Tibial artery (tissue), 4 donors: ENCODE measurements at regions not wholly inside any gene's neighbourhood (a gene's known extent, or its start where the extent isn't known, plus 50 kb on each side); places are given as distances from the start of the nearest gene placed in this dataset.

Experiments used
- DNase-seq, 2 donors: peaks; one replicate each; pipeline ENCODE4 v3.0.0-alpha.2; 2019
- H3K27ac ChIP-seq, 2 donors: fragments of 200-600 bp; sonication (generic) in 1 of 2; 1 replicate in 1 of 2; 2 replicates in 1 of 2; pipeline ENCODE4 v1.5.1; 2018 to 2019; ENCODE audit warnings: mild to moderate bottlenecking in 1 of 2
- H3K27me3 ChIP-seq, 2 donors: fragments of 200-600 bp; sonication (generic) in 1 of 2; one replicate each; pipeline versions ENCODE4 v1.5.1 to v1.6.0; 2016 to 2019
- H3K36me3 ChIP-seq, 3 donors: fragments of 200-600 bp; sonication (generic) in 2 of 3; one replicate each; pipeline ENCODE4 v1.5.1; 2016 to 2019; ENCODE audit warnings: mild to moderate bottlenecking in 2 of 3
- H3K4me1 ChIP-seq, 4 donors: fragments of 200-600 bp; sonication (generic) in 2 of 4; 1 replicate in 3 of 4; 2 replicates in 1 of 4; pipeline ENCODE4 v1.5.1; 2016 to 2019
- H3K4me3 ChIP-seq, 2 donors: fragments of 200-600 bp; sonication (generic) in 1 of 2; 1 replicate in 1 of 2; 2 replicates in 1 of 2; pipeline ENCODE4 v1.5.1; 2018 to 2019; ENCODE audit warnings: mild to moderate bottlenecking in 2 of 2
- H3K9me3 ChIP-seq, 3 donors: fragments of 200-600 bp; sonication (generic) in 1 of 3; one replicate each; pipeline ENCODE4 v1.5.1; 2016 to 2019
- intact Hi-C: fragments of 100-400 bp; cut with DNase I; formaldehyde crosslinking; loops from one replicate; pipeline ENCODE4 v1.15.0; 2023; ENCODE audit warnings: low total_unique reads
- TF ChIP-seq, protein P1 (sequence below), 2 experiments: fragments of 200-600 bp in 1 of 2; fragments of 450-650 bp in 1 of 2; IDR thresholded peaks; one replicate each; pipeline ENCODE4 v1.5.1; 2017 to 2019; ENCODE audit warnings: antibody characterized with exemption in 2 of 2, mild to moderate bottlenecking in 1 of 2, moderate library complexity in 1 of 2

DNA sequence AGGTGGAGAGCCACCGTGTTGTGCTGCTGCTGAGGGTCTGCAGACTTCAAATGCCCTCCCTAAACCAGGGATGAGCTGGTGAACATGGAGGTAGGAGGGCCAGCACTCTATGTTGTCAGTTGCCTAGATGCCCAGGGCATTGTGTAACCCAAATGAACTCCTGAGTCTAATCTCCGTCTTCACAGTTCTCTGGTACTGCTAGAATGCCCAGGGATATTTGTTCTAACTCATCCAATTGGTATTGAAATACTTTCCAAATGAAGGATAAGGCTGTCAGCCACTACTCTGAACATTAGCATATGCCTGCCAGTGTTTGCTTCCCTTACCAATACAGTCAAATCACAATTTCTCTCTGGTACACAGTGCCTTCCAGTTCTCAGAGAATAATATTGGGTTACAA, 492.6 kb downstream of the SLC4A3 start:
- Histone ChIP-seq H3K9me3 (peaks cover 0 to 6% (median 0%) of the 10 kb centered on the region in 3 donors), H3K4me1 (no peaks in the 10 kb centered on the region), H3K36me3 (no peaks in the 10 kb centered on the region), H3K27me3 (no peaks in the 10 kb centered on the region), H3K4me3 (no peak overlapping the region), H3K27ac (no peak overlapping the region)
- DNase-seq, result no peak
- intact Hi-C loops, result no loop called here
- TF ChIP-seq, protein P1, sequence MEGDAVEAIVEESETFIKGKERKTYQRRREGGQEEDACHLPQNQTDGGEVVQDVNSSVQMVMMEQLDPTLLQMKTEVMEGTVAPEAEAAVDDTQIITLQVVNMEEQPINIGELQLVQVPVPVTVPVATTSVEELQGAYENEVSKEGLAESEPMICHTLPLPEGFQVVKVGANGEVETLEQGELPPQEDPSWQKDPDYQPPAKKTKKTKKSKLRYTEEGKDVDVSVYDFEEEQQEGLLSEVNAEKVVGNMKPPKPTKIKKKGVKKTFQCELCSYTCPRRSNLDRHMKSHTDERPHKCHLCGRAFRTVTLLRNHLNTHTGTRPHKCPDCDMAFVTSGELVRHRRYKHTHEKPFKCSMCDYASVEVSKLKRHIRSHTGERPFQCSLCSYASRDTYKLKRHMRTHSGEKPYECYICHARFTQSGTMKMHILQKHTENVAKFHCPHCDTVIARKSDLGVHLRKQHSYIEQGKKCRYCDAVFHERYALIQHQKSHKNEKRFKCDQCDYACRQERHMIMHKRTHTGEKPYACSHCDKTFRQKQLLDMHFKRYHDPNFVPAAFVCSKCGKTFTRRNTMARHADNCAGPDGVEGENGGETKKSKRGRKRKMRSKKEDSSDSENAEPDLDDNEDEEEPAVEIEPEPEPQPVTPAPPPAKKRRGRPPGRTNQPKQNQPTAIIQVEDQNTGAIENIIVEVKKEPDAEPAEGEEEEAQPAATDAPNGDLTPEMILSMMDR (IDR thresholded peaks at IDR 0.05), result no peak

DNA sequence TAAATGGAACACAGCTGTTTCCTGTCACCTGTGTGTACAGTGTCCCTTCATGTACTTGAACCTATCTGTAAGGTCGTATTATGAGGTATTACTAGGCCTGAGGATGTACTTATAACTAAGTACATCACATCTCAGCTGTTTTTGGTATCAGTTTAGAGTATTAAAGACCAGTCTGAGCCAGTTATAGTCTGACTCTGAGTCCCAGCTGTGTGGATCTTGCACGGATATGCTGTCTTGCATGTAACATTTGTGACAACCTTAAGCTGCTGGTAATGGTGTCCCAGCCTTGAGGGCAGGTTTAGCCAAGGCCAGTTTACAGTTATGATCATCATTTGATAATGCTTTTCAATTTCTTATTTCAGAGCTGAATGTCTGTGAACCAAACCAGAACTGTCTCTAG, 496.3 kb downstream of the SLC4A3 start:
- no peak for DNase-seq
- no peaks in the 10 kb centered on the region for H3K4me1 ChIP-seq
- H3K9me3 ChIP-seq, result no peaks in the 10 kb centered on the region
- H3K4me3 ChIP-seq, result no peak overlapping the region
- H3K27ac ChIP-seq, result no peak overlapping the region
- no peaks in the 10 kb centered on the region for H3K36me3 ChIP-seq
- intact Hi-C loops, result no loop called here
- TF ChIP-seq, protein P1 (IDR thresholded peaks at IDR 0.05), result no peak
- H3K27me3 ChIP-seq, result no peaks in the 10 kb centered on the region

DNA sequence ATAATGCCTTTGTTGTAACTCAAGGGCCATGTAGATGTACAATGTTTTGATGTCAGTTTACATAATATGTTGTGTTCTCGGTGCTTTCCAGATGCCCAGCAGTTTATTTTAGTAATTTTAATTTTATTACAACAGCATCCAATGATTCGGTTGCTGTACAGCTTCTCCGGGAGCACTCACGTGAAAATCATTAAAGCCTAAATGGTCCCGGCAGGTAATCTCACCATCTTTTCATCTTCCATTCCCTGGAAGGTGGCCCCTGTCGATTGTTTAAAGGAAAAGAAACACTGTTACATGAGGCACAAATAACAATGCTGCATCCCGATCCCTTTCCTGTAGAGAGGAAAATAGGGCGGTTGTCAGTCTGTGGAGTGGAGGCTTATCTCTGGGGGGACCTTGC, 498.1 kb downstream of the SLC4A3 start:
- no peak for DNase-seq
- Histone ChIP-seq H3K9me3 (peaks cover 0 to 4% (median 0%) of the 10 kb centered on the region in 3 donors), H3K27me3 (no peaks in the 10 kb centered on the region), H3K4me1 (no peaks in the 10 kb centered on the region), H3K4me3 (no peak overlapping the region), H3K36me3 (no peaks in the 10 kb centered on the region), H3K27ac (no peak overlapping the region)
- intact Hi-C loops, result no loop called here
- TF ChIP-seq, protein P1 (IDR thresholded peaks at IDR 0.05), result no peak

- H3K36me3 ChIP-seq, result no peaks in the 10 kb centered on the region
- H3K4me3 ChIP-seq, result no peak overlapping the region
- intact Hi-C loops, result no loop called here
- TF ChIP-seq, protein P1 (IDR thresholded peaks at IDR 0.05), result no peak
- no peak for DNase-seq
- H3K27ac ChIP-seq, result no peak overlapping the region
- H3K4me1 ChIP-seq, result no peaks in the 10 kb centered on the region
- no peaks in the 10 kb centered on the region for H3K27me3 ChIP-seq
- H3K9me3 ChIP-seq, result peaks cover 0 to 12% (median 6%) of the 10 kb centered on the region in 3 donors
Measured at GRCh38 chr2:220127311-220127710, 499.9 kb downstream of the SLC4A3 start.

- H3K36me3 ChIP-seq, result no peaks in the 10 kb centered on the region
- TF ChIP-seq, protein P1 (IDR thresholded peaks at IDR 0.05), result no peak
- H3K9me3 ChIP-seq, result peaks cover 0 to 12% (median 6%) of the 10 kb centered on the region in 3 donors
- DNase-seq, result no peak
- intact Hi-C loops, result no loop called here
- H3K27me3 ChIP-seq, result no peaks in the 10 kb centered on the region
- no peak overlapping the region for H3K27ac ChIP-seq
- H3K4me3 ChIP-seq, result no peak overlapping the region
- no peaks in the 10 kb centered on the region for H3K4me1 ChIP-seq
Measured at GRCh38 chr2:220127876-220128275, 500.4 kb downstream of the SLC4A3 start.

DNA sequence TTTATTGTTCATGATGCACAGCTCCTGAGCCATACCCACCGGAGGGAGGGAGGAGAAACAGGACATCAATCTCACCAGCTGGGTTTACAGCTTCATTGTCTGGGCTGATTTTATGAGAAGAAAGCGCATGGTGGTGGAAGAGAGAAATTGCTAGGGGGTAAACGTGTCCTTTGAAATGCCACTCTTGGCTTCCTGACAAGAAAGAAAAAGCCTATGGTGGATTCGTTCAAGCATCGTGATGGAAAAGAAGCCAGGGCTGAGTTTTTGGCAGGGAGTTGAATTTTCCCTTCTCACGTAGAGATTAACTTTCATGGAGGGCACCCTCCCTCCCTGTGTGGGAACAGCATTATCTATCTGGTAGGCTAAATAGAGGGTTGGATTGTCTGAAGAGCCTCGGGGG, 502.0 kb downstream of the SLC4A3 start:
- DNase-seq, result no peak
- Histone ChIP-seq H3K27ac (no peak overlapping the region), H3K4me3 (no peak overlapping the region), H3K27me3 (no peaks in the 10 kb centered on the region), H3K36me3 (no peaks in the 10 kb centered on the region), H3K9me3 (peaks cover 0 to 12% (median 6%) of the 10 kb centered on the region in 3 donors), H3K4me1 (no peaks in the 10 kb centered on the region)
- TF ChIP-seq, protein P1 (IDR thresholded peaks at IDR 0.05), result no peak
- intact Hi-C loops, result no loop called here
